ENCODE measurements at regions not wholly inside any gene's neighbourhood (a gene's known extent, or its start where the extent isn't known, plus 50 kb on each side); places are given as distances from the start of the nearest gene placed in this dataset.
A peak's percentile ranks its signal among the peaks of the same experiment; 100 is the strongest.

DNA sequence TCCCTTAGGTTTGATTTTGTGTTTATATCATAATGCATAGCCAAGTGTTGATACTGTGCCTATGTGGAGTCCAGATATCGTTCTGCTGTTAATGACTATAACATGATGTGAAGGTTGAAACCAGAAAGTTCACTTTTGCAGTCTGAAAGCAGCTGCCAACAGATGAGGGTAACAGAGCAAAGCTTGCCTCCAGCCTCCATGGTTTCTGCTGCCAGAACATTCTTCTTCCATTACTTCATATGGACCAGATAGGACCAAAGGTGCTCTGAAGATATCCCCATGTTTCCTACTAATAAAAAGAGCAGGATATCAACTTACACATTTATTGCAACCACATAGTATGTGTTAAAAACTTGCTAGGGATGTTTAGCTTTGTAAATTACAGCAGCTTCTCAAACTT is 394.1 kb downstream of the SPRY1 start:
- H3K36me3 ChIP-seq, result no peaks in the 10 kb centered on the region
- no peak for DNase-seq
- intact Hi-C loops (cut with DNase I), result no loop called here
- peaks cover 0 to 2% (median 0%) of the 10 kb centered on the region in 4 donors for H3K9me3 ChIP-seq
- H3K4me3 ChIP-seq, result no peak overlapping the region
- no peaks in the 10 kb centered on the region for H3K27me3 ChIP-seq
- H3K27ac ChIP-seq, result no peak overlapping the region
- no peak for TF ChIP-seq POLR2AphosphoS5 (IDR thresholded peaks at IDR 0.05)
- TF ChIP-seq EP300 (IDR thresholded peaks at IDR 0.05), result no peak
- TF ChIP-seq, protein P1, sequence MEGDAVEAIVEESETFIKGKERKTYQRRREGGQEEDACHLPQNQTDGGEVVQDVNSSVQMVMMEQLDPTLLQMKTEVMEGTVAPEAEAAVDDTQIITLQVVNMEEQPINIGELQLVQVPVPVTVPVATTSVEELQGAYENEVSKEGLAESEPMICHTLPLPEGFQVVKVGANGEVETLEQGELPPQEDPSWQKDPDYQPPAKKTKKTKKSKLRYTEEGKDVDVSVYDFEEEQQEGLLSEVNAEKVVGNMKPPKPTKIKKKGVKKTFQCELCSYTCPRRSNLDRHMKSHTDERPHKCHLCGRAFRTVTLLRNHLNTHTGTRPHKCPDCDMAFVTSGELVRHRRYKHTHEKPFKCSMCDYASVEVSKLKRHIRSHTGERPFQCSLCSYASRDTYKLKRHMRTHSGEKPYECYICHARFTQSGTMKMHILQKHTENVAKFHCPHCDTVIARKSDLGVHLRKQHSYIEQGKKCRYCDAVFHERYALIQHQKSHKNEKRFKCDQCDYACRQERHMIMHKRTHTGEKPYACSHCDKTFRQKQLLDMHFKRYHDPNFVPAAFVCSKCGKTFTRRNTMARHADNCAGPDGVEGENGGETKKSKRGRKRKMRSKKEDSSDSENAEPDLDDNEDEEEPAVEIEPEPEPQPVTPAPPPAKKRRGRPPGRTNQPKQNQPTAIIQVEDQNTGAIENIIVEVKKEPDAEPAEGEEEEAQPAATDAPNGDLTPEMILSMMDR (IDR thresholded peaks at IDR 0.05), result no peak
- no peak for TF ChIP-seq POLR2A (IDR thresholded peaks at IDR 0.05)
- WGBS, 2 donors, result 58 to 82% methylated on average over 1 of the region's 1 CpG
- peaks cover 0 to 25% (median 14%) of the 10 kb centered on the region in 4 donors for H3K4me1 ChIP-seq

DNA sequence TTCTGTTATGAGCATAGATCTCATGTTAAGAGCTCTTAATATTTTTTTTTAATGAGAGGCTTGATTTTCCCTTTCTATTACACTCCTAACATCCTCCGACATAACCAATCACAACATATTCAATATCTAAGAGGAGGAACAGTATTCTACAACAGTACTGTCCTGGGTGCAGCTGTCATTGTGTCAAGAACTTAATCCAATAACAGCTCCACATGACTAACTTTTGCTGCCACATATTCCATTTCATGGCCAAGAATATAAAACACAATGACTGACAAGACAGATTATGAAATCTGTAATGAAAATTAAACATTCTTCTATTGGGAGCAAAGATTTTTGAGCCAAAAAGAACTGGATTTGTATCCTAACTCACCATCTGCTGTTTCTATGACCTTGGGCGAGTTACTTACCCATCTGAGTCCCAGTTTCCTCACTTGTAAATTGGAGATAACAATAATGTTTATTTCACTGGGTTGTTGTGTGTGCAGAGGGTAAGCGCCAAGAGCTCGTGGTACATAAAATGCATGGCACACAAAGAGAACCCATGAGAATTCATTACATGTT is 405.6 kb downstream of the SPRY1 start:
- intact Hi-C loops (cut with DNase I), result no loop called here
- Histone ChIP-seq H3K27ac (peak overlapping the region in 1 of 4 donors; percentile 45), H3K36me3 (no peaks in the 10 kb centered on the region), H3K9me3 (no peaks in the 10 kb centered on the region), H3K27me3 (no peaks in the 10 kb centered on the region), H3K4me1 (peaks cover 0 to 24% (median 8%) of the 10 kb centered on the region in 4 donors), H3K4me3 (no peak overlapping the region)
- no peak for TF ChIP-seq EP300 (IDR thresholded peaks at IDR 0.05)
- TF ChIP-seq POLR2AphosphoS5 (IDR thresholded peaks at IDR 0.05), result no peak
- TF ChIP-seq, protein P1 (IDR thresholded peaks at IDR 0.05), result no peak
- no peak for TF ChIP-seq POLR2A (IDR thresholded peaks at IDR 0.05)
- no peak for DNase-seq
- 88 to 89% methylated on average over 4 of the region's 4 CpGs for WGBS, 2 donors

DNA sequence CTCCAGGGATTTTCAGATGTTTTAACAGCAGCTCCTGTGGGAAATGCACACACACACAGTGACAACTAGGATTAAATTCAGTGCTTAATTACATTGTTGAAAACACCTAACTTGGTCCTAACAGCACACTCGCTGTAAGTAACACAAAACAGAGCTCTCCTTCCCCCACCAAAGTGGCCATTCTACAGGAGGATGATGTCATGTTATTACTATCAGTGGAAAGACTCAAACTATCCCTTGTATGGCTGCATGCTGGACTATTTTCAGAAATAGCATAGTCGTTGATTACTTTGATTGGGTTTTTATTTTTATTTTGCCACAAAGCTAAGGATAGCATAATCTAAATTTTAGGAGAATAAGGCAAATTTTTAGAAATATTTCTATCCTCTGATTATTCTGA is 406.3 kb downstream of the SPRY1 start:
- H3K27me3 ChIP-seq, result no peaks in the 10 kb centered on the region
- H3K27ac ChIP-seq, result peak overlapping the region in 1 of 4 donors; percentile 45
- peaks cover 0 to 24% (median 8%) of the 10 kb centered on the region in 4 donors for H3K4me1 ChIP-seq
- DNase-seq, result no peak
- H3K4me3 ChIP-seq, result no peak overlapping the region
- H3K36me3 ChIP-seq, result no peaks in the 10 kb centered on the region
- TF ChIP-seq POLR2A (IDR thresholded peaks at IDR 0.05) (no peak), EP300 (IDR thresholded peaks at IDR 0.05) (no peak), POLR2AphosphoS5 (IDR thresholded peaks at IDR 0.05) (peak in 1 of 4 donors; percentile 6)
- TF ChIP-seq, protein P1 (IDR thresholded peaks at IDR 0.05), result no peak
- no peaks in the 10 kb centered on the region for H3K9me3 ChIP-seq
- 65 to 68% methylated on average over 2 of the region's 2 CpGs for WGBS, 2 donors
- intact Hi-C loops (cut with DNase I), result no loop called here

DNA sequence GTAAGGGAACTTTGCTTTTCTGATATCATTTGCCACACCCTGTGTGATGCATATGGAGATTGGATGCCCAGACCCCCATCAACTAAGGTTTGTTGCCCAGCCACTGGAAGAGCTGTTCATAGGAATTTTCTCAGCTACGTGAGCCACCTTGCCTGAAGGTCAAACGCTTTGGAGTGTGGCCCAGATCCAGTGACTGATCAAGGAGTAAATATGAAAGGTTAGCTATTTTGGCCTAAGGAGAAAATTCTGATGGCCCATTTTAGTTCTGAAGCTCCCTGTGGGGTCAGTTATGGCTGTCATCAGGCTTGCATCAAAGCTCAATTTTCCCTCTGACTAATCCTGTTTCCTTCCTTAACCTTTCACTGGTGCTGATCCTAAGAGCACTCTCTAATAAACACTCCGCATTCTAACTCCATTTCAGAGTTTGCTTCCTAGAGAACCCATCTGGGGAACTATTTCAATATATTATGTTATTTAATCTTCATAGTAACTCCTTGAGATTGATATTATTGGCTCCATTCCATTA is 407.7 kb downstream of the SPRY1 start:
- no peak for DNase-seq
- WGBS, 2 donors, result 87 to 92% methylated on average over 3 of the region's 3 CpGs
- intact Hi-C loops (cut with DNase I), result no loop called here

More for the DNA sequence above, 407.7 kb downstream of the SPRY1 start:
- peaks cover 0 to 24% (median 8%) of the 10 kb centered on the region in 4 donors for H3K4me1 ChIP-seq
- H3K27me3 ChIP-seq, result no peaks in the 10 kb centered on the region
- H3K4me3 ChIP-seq, result no peak overlapping the region
- no peak for TF ChIP-seq EP300 (IDR thresholded peaks at IDR 0.05)
- no peak for TF ChIP-seq POLR2A (IDR thresholded peaks at IDR 0.05)
- TF ChIP-seq, protein P1 (IDR thresholded peaks at IDR 0.05), result no peak
- no peak for TF ChIP-seq POLR2AphosphoS5 (IDR thresholded peaks at IDR 0.05)
- no peaks in the 10 kb centered on the region for H3K36me3 ChIP-seq
- H3K9me3 ChIP-seq, result no peaks in the 10 kb centered on the region
- no peak overlapping the region for H3K27ac ChIP-seq

Measured in sigmoid colon (tissue), 6 donors.